ENCODE measurements at regions not wholly inside any gene's neighbourhood (a gene's known extent, or its start where the extent isn't known, plus 50 kb on each side); places are given as distances from the start of the nearest gene placed in this dataset.

- CTCF ChIA-PET (ENCODE audit: partially characterized antibody) = no interaction called here
- Histone ChIP-seq H3K4me1 (ENCODE audit: insufficient read depth, low read length) (no peaks in the 10 kb centered on the region), H3K27me3 (ENCODE audit: insufficient read depth, low read length) (no peaks in the 10 kb centered on the region), H3K36me3 (ENCODE audit: insufficient read depth, low read length) (no peaks in the 10 kb centered on the region), H3K9me3 (ENCODE audit: control insufficient read depth in 1 of 2, low read length in 2 of 2) (no peaks in the 10 kb centered on the region), H3K27ac (ENCODE audit: low read depth, low read length) (no peak overlapping the region), H3K4me3 (ENCODE audit: low read length in 2 of 2) (no peak overlapping the region)
- peaks cover 0 to 6% (median 0%) of the 10 kb centered on the region in 8 donors for H3K9me3 Mint-ChIP-seq
- H3K27me3 Mint-ChIP-seq = peaks cover 2 to 4% of the 10 kb centered on the region in 2 donors
- POLR2A ChIA-PET (ENCODE audit: partially characterized antibody) = no interaction called here
- intact Hi-C loops (cut with micrococcal nuclease) = no loop called here
- H3K4me3 Mint-ChIP-seq = no peak overlapping the region
- no peaks in the 10 kb centered on the region for H3K36me3 Mint-ChIP-seq
- H3K27ac Mint-ChIP-seq = no peak overlapping the region
- no peak for DNase-seq
- no peaks in the 10 kb centered on the region for H3K4me1 Mint-ChIP-seq
Measured at GRCh38 chr3:64345371-64345770, 120.1 kb upstream of the PRICKLE2 start.

GRCh38 chr3:64344721-64345207, 119.5 kb upstream of the PRICKLE2 start:
- Histone ChIP-seq H3K4me3 (ENCODE audit: low read length in 2 of 2) (no peak overlapping the region), H3K36me3 (ENCODE audit: insufficient read depth, low read length) (no peaks in the 10 kb centered on the region), H3K27ac (ENCODE audit: low read depth, low read length) (no peak overlapping the region), H3K27me3 (ENCODE audit: insufficient read depth, low read length) (no peaks in the 10 kb centered on the region), H3K4me1 (ENCODE audit: insufficient read depth, low read length) (no peaks in the 10 kb centered on the region), H3K9me3 (ENCODE audit: control insufficient read depth in 1 of 2, low read length in 2 of 2) (no peaks in the 10 kb centered on the region)
- CTCF ChIA-PET (ENCODE audit: partially characterized antibody) = no interaction called here
- no peak for DNase-seq
- intact Hi-C loops (cut with micrococcal nuclease) = no loop called here
- Mint-ChIP-seq H3K4me3 (no peak overlapping the region), H3K36me3 (no peaks in the 10 kb centered on the region), H3K27me3 (peaks cover 2 to 4% of the 10 kb centered on the region in 2 donors), H3K9me3 (peaks cover 0 to 6% (median 0%) of the 10 kb centered on the region in 8 donors), H3K27ac (no peak overlapping the region), H3K4me1 (no peaks in the 10 kb centered on the region)
- POLR2A ChIA-PET (ENCODE audit: partially characterized antibody) = no interaction called here

DNA sequence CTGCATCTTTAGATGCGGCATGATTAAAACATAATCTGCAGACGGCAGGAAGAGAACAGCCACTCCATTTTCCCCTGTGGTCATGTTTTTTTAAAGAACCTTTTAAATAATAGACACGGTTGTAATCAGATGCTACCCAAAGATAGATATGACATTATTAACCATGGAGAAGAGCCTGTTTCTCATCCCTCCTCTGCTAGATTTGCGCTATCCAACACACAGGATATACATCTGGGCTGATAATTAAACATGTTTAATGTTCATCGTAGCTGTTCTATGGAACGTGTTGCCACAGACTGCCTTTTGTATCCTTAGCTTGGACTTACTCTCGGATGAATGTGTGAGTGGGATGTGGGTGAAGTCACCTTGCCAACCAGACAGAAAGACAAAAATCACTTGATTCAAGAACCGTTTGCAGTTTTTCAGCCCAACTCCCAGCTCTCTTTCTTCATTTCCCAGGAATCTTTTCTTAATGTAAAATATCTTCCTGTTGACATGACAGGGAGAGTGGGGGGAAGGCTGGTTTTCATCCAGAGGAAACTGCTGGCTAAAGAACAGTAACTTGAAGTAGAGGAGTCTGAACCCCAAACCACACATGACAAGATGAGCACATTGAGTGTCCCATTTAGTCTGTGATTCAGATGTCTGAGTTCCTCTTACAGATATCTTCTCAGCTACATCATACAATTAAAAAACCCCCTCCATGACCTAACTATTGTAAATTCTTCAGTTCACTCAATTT, 118.6 kb upstream of the PRICKLE2 start:
- Histone ChIP-seq H3K27me3 (ENCODE audit: insufficient read depth, low read length) (no peaks in the 10 kb centered on the region), H3K27ac (ENCODE audit: low read depth, low read length) (no peak overlapping the region), H3K4me3 (ENCODE audit: low read length in 2 of 2) (no peak overlapping the region), H3K36me3 (ENCODE audit: insufficient read depth, low read length) (no peaks in the 10 kb centered on the region), H3K4me1 (ENCODE audit: insufficient read depth, low read length) (no peaks in the 10 kb centered on the region), H3K9me3 (ENCODE audit: control insufficient read depth in 1 of 2, low read length in 2 of 2) (no peaks in the 10 kb centered on the region)
- no peaks in the 10 kb centered on the region for H3K36me3 Mint-ChIP-seq
- peaks cover 0 to 7% (median 0%) of the 10 kb centered on the region in 8 donors for H3K9me3 Mint-ChIP-seq
- H3K27ac Mint-ChIP-seq = no peak overlapping the region
- H3K4me3 Mint-ChIP-seq = no peak overlapping the region
- intact Hi-C loops (cut with micrococcal nuclease) = no loop called here
- no peaks in the 10 kb centered on the region for H3K4me1 Mint-ChIP-seq
- DNase-seq = no peak
- ChIA-PET POLR2A (ENCODE audit: partially characterized antibody) (no interaction called here), CTCF (ENCODE audit: partially characterized antibody) (no interaction called here)
- peaks cover 2 to 4% of the 10 kb centered on the region in 2 donors for H3K27me3 Mint-ChIP-seq

- no peak for DNase-seq
- H3K4me1 Mint-ChIP-seq = no peaks in the 10 kb centered on the region
- Histone ChIP-seq H3K4me1 (ENCODE audit: insufficient read depth, low read length) (no peaks in the 10 kb centered on the region), H3K27me3 (ENCODE audit: insufficient read depth, low read length) (no peaks in the 10 kb centered on the region), H3K9me3 (ENCODE audit: control insufficient read depth in 1 of 2, low read length in 2 of 2) (no peaks in the 10 kb centered on the region), H3K27ac (ENCODE audit: low read depth, low read length) (no peak overlapping the region), H3K36me3 (ENCODE audit: insufficient read depth, low read length) (no peaks in the 10 kb centered on the region), H3K4me3 (ENCODE audit: low read length in 2 of 2) (no peak overlapping the region)
- H3K27me3 Mint-ChIP-seq = peaks cover 2 to 4% of the 10 kb centered on the region in 2 donors
- no peaks in the 10 kb centered on the region for H3K36me3 Mint-ChIP-seq
- H3K4me3 Mint-ChIP-seq = no peak overlapping the region
- H3K9me3 Mint-ChIP-seq = peaks cover 0 to 8% (median 0%) of the 10 kb centered on the region in 8 donors
- ChIA-PET CTCF (ENCODE audit: partially characterized antibody) (no interaction called here), POLR2A (ENCODE audit: partially characterized antibody) (no interaction called here)
- intact Hi-C loops (cut with micrococcal nuclease) = no loop called here
- no peak overlapping the region for H3K27ac Mint-ChIP-seq
Measured at GRCh38 chr3:64342940-64343688, 117.8 kb upstream of the PRICKLE2 start.

DNA sequence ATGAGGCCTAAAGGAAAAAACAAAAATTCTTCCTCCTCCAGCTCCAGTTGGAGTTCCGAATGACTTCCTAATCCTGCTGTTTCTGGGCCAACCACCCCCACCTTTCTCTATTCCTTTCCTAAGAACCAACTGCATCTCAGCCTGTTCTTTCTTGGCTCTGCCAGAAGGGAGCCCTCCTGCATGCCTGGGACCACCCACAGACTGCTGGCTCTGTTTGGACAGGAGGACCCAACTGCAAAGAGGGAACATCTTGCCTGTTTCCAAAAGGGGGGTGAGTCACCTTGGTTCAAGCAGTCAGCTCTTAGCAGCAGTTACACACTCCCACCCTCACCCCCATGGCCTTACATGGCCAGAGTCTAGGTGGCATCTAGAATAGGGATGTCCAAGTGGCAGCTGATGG, 116.0 kb upstream of the PRICKLE2 start:
- CTCF ChIA-PET (ENCODE audit: partially characterized antibody) = no interaction called here
- Mint-ChIP-seq H3K36me3 (no peaks in the 10 kb centered on the region), H3K4me1 (no peaks in the 10 kb centered on the region), H3K27me3 (peaks cover 2 to 4% of the 10 kb centered on the region in 2 donors), H3K4me3 (no peak overlapping the region), H3K27ac (peak overlapping the region in 1 of 7 donors; percentile 55), H3K9me3 (peaks cover 0 to 5% (median 0%) of the 10 kb centered on the region in 8 donors)
- Histone ChIP-seq H3K36me3 (ENCODE audit: insufficient read depth, low read length) (no peaks in the 10 kb centered on the region), H3K27ac (ENCODE audit: low read depth, low read length) (no peak overlapping the region), H3K4me3 (ENCODE audit: low read length in 2 of 2) (no peak overlapping the region), H3K27me3 (ENCODE audit: insufficient read depth, low read length) (no peaks in the 10 kb centered on the region), H3K9me3 (ENCODE audit: control insufficient read depth in 1 of 2, low read length in 2 of 2) (no peaks in the 10 kb centered on the region), H3K4me1 (ENCODE audit: insufficient read depth, low read length) (no peaks in the 10 kb centered on the region)
- DNase-seq = no peak
- intact Hi-C loops (cut with micrococcal nuclease) = no loop called here
- POLR2A ChIA-PET (ENCODE audit: partially characterized antibody) = no interaction called here

DNA sequence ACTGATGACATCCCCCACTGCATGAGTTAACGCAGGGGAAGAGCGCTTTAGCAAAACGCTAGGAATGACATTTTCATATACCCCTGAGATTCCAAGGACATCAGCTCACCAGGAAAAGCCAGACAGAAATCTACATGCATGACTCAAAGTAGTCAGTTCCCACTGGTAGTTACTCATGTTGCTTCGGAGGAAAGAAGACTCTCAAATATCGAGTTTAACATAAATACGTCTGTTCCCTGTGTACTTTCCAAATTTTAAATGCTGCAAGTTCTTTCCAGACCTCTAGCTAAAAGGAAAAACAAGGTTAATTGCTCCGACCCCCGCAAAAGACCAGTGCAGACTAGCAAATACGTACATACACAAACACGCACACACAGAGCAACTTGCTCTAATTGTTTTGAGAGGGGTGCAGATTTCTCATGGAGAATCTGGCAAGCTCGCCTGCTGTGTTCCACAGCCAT, 115.4 kb upstream of the PRICKLE2 start:
- Histone ChIP-seq H3K4me3 (ENCODE audit: low read length in 2 of 2) (no peak overlapping the region), H3K9me3 (ENCODE audit: control insufficient read depth in 1 of 2, low read length in 2 of 2) (no peaks in the 10 kb centered on the region), H3K4me1 (ENCODE audit: insufficient read depth, low read length) (no peaks in the 10 kb centered on the region), H3K27ac (ENCODE audit: low read depth, low read length) (no peak overlapping the region), H3K36me3 (ENCODE audit: insufficient read depth, low read length) (no peaks in the 10 kb centered on the region), H3K27me3 (ENCODE audit: insufficient read depth, low read length) (no peaks in the 10 kb centered on the region)
- Mint-ChIP-seq H3K4me3 (no peak overlapping the region), H3K27me3 (peaks cover 2 to 4% of the 10 kb centered on the region in 2 donors), H3K27ac (no peak overlapping the region), H3K36me3 (no peaks in the 10 kb centered on the region), H3K9me3 (peaks cover 0 to 5% (median 0%) of the 10 kb centered on the region in 8 donors), H3K4me1 (no peaks in the 10 kb centered on the region)
- CTCF ChIA-PET (ENCODE audit: partially characterized antibody) = no interaction called here
- no peak for DNase-seq
- POLR2A ChIA-PET (ENCODE audit: partially characterized antibody) = no interaction called here
- intact Hi-C loops (cut with micrococcal nuclease) = no loop called here

GRCh38 chr3:64336488-64336887, 111.2 kb upstream of the PRICKLE2 start:
- Mint-ChIP-seq H3K27me3 (peaks cover 0 to 3% of the 10 kb centered on the region in 2 donors), H3K9me3 (peaks cover 0 to 5% (median 0%) of the 10 kb centered on the region in 8 donors), H3K36me3 (no peaks in the 10 kb centered on the region), H3K4me1 (no peaks in the 10 kb centered on the region), H3K27ac (no peak overlapping the region), H3K4me3 (no peak overlapping the region)
- Histone ChIP-seq H3K4me1 (ENCODE audit: insufficient read depth, low read length) (no peaks in the 10 kb centered on the region), H3K36me3 (ENCODE audit: insufficient read depth, low read length) (no peaks in the 10 kb centered on the region), H3K27ac (ENCODE audit: low read depth, low read length) (no peak overlapping the region), H3K9me3 (ENCODE audit: control insufficient read depth in 1 of 2, low read length in 2 of 2) (no peaks in the 10 kb centered on the region), H3K4me3 (ENCODE audit: low read length in 2 of 2) (no peak overlapping the region), H3K27me3 (ENCODE audit: insufficient read depth, low read length) (no peaks in the 10 kb centered on the region)
- CTCF ChIA-PET (ENCODE audit: partially characterized antibody) = no interaction called here
- intact Hi-C loops (cut with micrococcal nuclease) = no loop called here
- POLR2A ChIA-PET (ENCODE audit: partially characterized antibody) = no interaction called here
- DNase-seq = no peak
